Panc1 (cell line): ENCODE measurements at regions not wholly inside any gene's neighbourhood (a gene's known extent, or its start where the extent isn't known, plus 50 kb on each side); places are given as distances from the start of the nearest gene placed in this dataset.

ENCODE experiments used
- ATAC-seq: fragments of 200-7000 bp; cut with Tn5 transposase; 2 replicates; pipeline ENCODE4 v1.9.1; 2020; ENCODE audit warnings: mild to moderate bottlenecking, moderate library complexity
- BruUV-seq: library from RNA; stranded (reverse); fragments of 400-500 nt; replicated peaks from 2 replicates; lab custom pipeline; 2021; lab: Mats Ljungman, UMichigan
- CTCF ChIA-PET: fragments of 300-600 bp; sonication (Branson Sonifier 250); formaldehyde crosslinking; loops from one replicate; lab custom pipeline; 2022; ENCODE audit warnings: antibody characterized with exemption; lab: Charles Lee
- POLR2A ChIA-PET: fragments of 300-600 bp; sonication (Branson Sonifier 250); formaldehyde crosslinking; loops from one replicate; lab custom pipeline; 2022; ENCODE audit warnings: antibody characterized with exemption; lab: Charles Lee
- DNase-seq: peaks from one replicate; pipeline ENCODE4 v3.0.0-alpha.2; 2010; ENCODE audit warnings: low read depth, low spot score
- H3K27ac ChIP-seq: 2 replicates; pipeline ENCODE4 v1.5.1; 2011; ENCODE audit warnings: mild to moderate bottlenecking, low read length, inconsistent platforms
- H3K27me3 ChIP-seq: fragments of 200-500 bp; sonication (Bioruptor generic); 2 replicates; pipeline ENCODE4 v1.6.0; 2014; ENCODE audit warnings: low read length, inconsistent platforms; ENCODE audit not compliant: control insufficient read depth, insufficient read depth
- H3K36me3 ChIP-seq: fragments of 200-500 bp; sonication (Bioruptor generic); 2 replicates; pipeline ENCODE4 v1.5.1; 2014; ENCODE audit warnings: inconsistent platforms, mild to moderate bottlenecking, low read length, moderate library complexity; ENCODE audit not compliant: control insufficient read depth, insufficient read depth
- H3K4me1 ChIP-seq: 2 replicates; pipeline ENCODE4 v1.5.1; 2011; ENCODE audit warnings: inconsistent platforms, mild to moderate bottlenecking, low read length, moderate library complexity; ENCODE audit not compliant: control insufficient read depth, insufficient read depth
- H3K4me3 ChIP-seq, 2 experiments: 2 replicates each; pipeline ENCODE4 v1.5.1; 2011 to 2012; ENCODE audit warnings: low read depth in 2 of 2, low read length in 2 of 2, mild to moderate bottlenecking in 2 of 2, inconsistent platforms in 1 of 2, moderate library complexity in 1 of 2
- H3K9me3 ChIP-seq: fragments of 200-500 bp; sonication (Bioruptor generic); 2 replicates; pipeline ENCODE4 v1.5.1; 2014; ENCODE audit warnings: low read depth, mild to moderate bottlenecking, inconsistent platforms, low read length, moderate library complexity; ENCODE audit not compliant: control insufficient read depth, insufficient read depth
- POLR2AphosphoS5 ChIP-seq: IDR thresholded peaks from 2 replicates; pipeline ENCODE4 v1.6.1; 2012; ENCODE audit warnings: mild to moderate bottlenecking, low read depth, low read length, moderate library complexity
- SIN3A ChIP-seq: IDR thresholded peaks from 2 replicates; pipeline ENCODE4 v1.6.1; 2012; ENCODE audit warnings: low read depth, mild to moderate bottlenecking, low read length, moderate library complexity, borderline replicate concordance; ENCODE audit not compliant: insufficient read depth
- TCF7L2 ChIP-seq: IDR thresholded peaks from 2 replicates; pipeline ENCODE4 v1.6.1; 2011; ENCODE audit warnings: mild to moderate bottlenecking, low read depth, low read length, inconsistent platforms
- in situ Hi-C: cut with HindIII; loops from 2 replicates; pipeline ENCODE4 v1.10.0; 2016; ENCODE audit warnings: low sequenced_read_pairs, low pct_unique_long_range_greater_than_20kb
- intact Hi-C: fragments of 100-400 bp; cut with micrococcal nuclease; formaldehyde crosslinking; loops from one replicate; pipeline ENCODE4 v1.10.0; 2022; ENCODE audit not compliant: unreplicated experiment
- TF ChIP-seq, protein P1 (sequence below), 2 experiments: IDR thresholded peaks; 2 replicates each; pipeline ENCODE4 v1.6.1; 2011 to 2012; ENCODE audit warnings: low read depth in 2 of 2, control low read depth in 1 of 2, low read length in 1 of 2, mild to moderate bottlenecking in 1 of 2, moderate library complexity in 1 of 2; ENCODE audit not compliant: insufficient read depth in 1 of 2
- TF ChIP-seq, protein P2 (sequence below): fragments of 450-650 bp; IDR thresholded peaks from 2 replicates; pipeline ENCODE4 v1.5.1; 2017; ENCODE audit warnings: mild to moderate bottlenecking

DNA sequence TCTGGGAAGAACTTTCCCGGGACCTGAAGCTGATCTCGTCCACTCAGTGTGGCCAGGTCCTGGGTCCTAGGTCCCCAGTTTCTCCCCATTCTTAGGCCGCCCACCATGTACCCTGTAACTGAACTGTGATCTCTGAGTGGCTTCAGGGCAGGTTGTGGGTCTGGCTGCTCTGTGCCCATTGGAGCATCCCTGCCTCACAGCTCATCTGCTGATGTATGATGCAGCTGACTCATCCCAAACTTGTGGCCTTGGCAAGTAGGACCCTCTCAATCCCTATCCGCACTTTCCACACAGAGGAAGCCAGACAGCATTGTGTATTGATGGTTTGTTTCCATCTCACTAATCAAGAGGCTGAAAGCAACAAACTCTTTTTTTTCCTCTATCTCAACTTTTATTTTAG lies 69.1 kb upstream of the XCR1 start:
- no TSS peak for BruUV-seq
- ATAC-seq: no peak
- intact Hi-C loops: no loop called here
- ChIA-PET POLR2A (no interaction called here), CTCF (no interaction called here)
- no peak for DNase-seq
- Histone ChIP-seq H3K9me3 (no peaks in the 10 kb centered on the region), H3K27ac (no peak overlapping the region), H3K27me3 (no peaks in the 10 kb centered on the region), H3K4me3 (no peak overlapping the region), H3K4me1 (no peaks in the 10 kb centered on the region), H3K36me3 (no peaks in the 10 kb centered on the region)
- TF ChIP-seq, protein P1, sequence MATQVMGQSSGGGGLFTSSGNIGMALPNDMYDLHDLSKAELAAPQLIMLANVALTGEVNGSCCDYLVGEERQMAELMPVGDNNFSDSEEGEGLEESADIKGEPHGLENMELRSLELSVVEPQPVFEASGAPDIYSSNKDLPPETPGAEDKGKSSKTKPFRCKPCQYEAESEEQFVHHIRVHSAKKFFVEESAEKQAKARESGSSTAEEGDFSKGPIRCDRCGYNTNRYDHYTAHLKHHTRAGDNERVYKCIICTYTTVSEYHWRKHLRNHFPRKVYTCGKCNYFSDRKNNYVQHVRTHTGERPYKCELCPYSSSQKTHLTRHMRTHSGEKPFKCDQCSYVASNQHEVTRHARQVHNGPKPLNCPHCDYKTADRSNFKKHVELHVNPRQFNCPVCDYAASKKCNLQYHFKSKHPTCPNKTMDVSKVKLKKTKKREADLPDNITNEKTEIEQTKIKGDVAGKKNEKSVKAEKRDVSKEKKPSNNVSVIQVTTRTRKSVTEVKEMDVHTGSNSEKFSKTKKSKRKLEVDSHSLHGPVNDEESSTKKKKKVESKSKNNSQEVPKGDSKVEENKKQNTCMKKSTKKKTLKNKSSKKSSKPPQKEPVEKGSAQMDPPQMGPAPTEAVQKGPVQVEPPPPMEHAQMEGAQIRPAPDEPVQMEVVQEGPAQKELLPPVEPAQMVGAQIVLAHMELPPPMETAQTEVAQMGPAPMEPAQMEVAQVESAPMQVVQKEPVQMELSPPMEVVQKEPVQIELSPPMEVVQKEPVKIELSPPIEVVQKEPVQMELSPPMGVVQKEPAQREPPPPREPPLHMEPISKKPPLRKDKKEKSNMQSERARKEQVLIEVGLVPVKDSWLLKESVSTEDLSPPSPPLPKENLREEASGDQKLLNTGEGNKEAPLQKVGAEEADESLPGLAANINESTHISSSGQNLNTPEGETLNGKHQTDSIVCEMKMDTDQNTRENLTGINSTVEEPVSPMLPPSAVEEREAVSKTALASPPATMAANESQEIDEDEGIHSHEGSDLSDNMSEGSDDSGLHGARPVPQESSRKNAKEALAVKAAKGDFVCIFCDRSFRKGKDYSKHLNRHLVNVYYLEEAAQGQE (IDR thresholded peaks at IDR 0.05; ENCODE audit: insufficient read depth in 1 of 2, low read depth in 2 of 2, low read length in 1 of 2): no peak
- TF ChIP-seq TCF7L2 (no peak), POLR2AphosphoS5 (no peak), SIN3A (no peak)
- TF ChIP-seq, protein P2, sequence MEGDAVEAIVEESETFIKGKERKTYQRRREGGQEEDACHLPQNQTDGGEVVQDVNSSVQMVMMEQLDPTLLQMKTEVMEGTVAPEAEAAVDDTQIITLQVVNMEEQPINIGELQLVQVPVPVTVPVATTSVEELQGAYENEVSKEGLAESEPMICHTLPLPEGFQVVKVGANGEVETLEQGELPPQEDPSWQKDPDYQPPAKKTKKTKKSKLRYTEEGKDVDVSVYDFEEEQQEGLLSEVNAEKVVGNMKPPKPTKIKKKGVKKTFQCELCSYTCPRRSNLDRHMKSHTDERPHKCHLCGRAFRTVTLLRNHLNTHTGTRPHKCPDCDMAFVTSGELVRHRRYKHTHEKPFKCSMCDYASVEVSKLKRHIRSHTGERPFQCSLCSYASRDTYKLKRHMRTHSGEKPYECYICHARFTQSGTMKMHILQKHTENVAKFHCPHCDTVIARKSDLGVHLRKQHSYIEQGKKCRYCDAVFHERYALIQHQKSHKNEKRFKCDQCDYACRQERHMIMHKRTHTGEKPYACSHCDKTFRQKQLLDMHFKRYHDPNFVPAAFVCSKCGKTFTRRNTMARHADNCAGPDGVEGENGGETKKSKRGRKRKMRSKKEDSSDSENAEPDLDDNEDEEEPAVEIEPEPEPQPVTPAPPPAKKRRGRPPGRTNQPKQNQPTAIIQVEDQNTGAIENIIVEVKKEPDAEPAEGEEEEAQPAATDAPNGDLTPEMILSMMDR: no peak
- in situ Hi-C loops: no loop called here

DNA sequence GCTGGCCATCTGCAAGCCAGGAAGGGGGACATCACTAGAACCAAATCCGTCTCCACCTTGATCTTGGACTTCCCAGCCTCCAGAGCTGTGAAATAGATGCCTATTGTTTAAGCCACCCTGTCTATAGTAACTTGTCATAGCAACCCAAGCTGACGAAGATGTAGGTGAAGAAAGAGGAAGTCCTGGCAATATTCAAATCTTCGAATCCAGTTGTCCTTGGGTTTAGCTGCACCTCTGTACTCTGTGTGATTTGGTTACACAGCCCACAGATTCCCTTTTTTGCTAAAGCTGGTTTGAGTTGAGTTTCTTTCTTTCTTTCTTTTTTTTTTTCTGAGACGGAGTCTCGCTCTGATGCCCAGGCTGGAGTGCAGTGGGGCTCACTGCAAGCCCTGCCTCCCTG lies 68.0 kb upstream of the XCR1 start:
- in situ Hi-C loops (no loop called here), intact Hi-C loops (no loop called here)
- no peak for TF ChIP-seq POLR2AphosphoS5
- TF ChIP-seq, protein P1 (IDR thresholded peaks at IDR 0.05; ENCODE audit: insufficient read depth in 1 of 2, low read depth in 2 of 2, low read length in 1 of 2): no peak
- no peak for TF ChIP-seq TCF7L2
- TF ChIP-seq, protein P2: no peak
- TF ChIP-seq SIN3A: no peak
- ChIA-PET POLR2A (no interaction called here), CTCF (interaction anchor here (0.7 kb wide), 1 partner anchor 133 kb away, joined by 4 read pairs; no protein-coding TSS in a partner anchor)
- no TSS peak for BruUV-seq
- Histone ChIP-seq H3K36me3 (no peaks in the 10 kb centered on the region), H3K4me3 (no peak overlapping the region), H3K27me3 (no peaks in the 10 kb centered on the region), H3K27ac (no peak overlapping the region), H3K4me1 (no peaks in the 10 kb centered on the region), H3K9me3 (no peaks in the 10 kb centered on the region)
- no peak for ATAC-seq
- no peak for DNase-seq
